SK-MEL-5 (cell line): ENCODE measurements at regions not wholly inside any gene's neighbourhood (a gene's known extent, or its start where the extent isn't known, plus 50 kb on each side); places are given as distances from the start of the nearest gene placed in this dataset.

Experiments
- DNase-seq: peaks from one replicate; pipeline ENCODE4 v3.0.0-alpha.2; 2016; ENCODE audit warnings: low read depth, low spot score
- in situ Hi-C: cut with HindIII; loops from 2 replicates; pipeline ENCODE4 v1.10.0; 2016; ENCODE audit warnings: low sequenced_read_pairs, high pct_unique_total_duplicates, low pct_unique_long_range_greater_than_20kb

- DNase-seq, result no peak
- in situ Hi-C loops, result no loop called here
Measured at GRCh38 chr14:71472356-71473340, 459.6 kb upstream of the RGS6 start.

- in situ Hi-C loops, result no loop called here
- DNase-seq, result no peak
Measured at GRCh38 chr14:71473843-71474242, 458.4 kb upstream of the RGS6 start.

- in situ Hi-C loops, result no loop called here
- no peak for DNase-seq
Measured at GRCh38 chr14:71474301-71475265, 457.6 kb upstream of the RGS6 start.

DNA sequence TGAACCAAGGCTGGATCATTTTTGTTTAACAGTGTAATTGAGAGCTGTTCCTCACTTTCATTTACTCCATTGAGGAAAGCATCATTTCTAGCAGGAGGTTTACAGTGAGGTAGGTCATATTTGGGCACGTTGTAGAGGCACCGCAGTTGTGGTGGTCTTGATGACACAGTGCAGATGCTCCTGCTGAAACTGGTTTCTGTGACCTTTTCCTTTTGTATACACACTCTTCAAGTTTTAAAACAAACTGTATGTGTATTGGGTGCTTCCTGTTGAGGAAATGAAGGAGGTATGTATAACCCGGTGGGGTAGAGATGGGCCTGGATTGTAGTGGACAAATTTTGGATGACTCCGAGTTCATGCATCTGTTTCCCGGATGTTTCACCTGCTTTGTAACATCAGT lies 456.3 kb upstream of the RGS6 start:
- in situ Hi-C loops, result no loop called here
- no peak for DNase-seq

GRCh38 chr14:71478542-71478941 lies 453.7 kb upstream of the RGS6 start:
- in situ Hi-C loops, result no loop called here
- DNase-seq, result no peak

- in situ Hi-C loops, result no loop called here
- DNase-seq, result no peak
Measured at GRCh38 chr14:71481021-71481654, 451.1 kb upstream of the RGS6 start.

DNA sequence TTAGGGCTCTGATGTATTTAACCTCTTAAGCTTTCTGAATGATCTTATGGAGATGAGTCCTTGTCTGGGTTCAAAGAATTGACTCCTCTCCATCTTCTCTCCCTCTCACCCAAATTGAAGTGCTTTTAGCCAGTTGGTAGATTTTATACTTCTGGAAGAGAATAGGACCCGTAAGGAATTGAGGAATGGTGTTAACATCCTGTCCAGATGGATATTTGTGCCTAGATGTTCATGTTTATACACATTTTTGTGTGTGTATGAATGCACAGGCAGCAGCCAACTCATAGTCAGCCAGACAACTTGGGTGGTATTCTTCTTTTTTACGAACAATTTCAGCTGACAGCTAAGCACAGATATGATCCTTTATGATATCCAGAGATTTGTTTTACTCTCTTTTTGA lies 449.6 kb upstream of the RGS6 start:
- no peak for DNase-seq
- in situ Hi-C loops, result no loop called here

DNA sequence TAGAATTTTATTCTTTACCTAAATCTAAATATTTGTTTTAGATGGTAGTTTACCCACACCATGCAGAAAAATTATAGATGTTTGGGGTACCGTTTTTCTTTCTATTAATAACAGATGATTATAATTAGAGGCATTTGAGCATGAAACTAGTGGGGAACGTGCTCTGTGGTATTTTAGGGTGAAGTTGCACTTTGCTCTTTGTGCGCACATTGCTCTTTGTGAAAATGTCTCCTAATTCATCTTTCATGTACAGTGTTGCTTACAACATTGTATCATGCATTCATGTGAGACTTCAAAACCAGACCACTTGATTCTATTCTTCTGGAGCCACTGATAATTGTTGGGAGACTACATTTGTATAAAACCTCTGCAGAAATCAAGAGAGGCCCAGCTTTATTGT lies 449.1 kb upstream of the RGS6 start:
- no peak for DNase-seq
- in situ Hi-C loops, result no loop called here

- in situ Hi-C loops, result no loop called here
- no peak for DNase-seq
Measured at GRCh38 chr14:71485833-71486232, 446.4 kb upstream of the RGS6 start.

DNA sequence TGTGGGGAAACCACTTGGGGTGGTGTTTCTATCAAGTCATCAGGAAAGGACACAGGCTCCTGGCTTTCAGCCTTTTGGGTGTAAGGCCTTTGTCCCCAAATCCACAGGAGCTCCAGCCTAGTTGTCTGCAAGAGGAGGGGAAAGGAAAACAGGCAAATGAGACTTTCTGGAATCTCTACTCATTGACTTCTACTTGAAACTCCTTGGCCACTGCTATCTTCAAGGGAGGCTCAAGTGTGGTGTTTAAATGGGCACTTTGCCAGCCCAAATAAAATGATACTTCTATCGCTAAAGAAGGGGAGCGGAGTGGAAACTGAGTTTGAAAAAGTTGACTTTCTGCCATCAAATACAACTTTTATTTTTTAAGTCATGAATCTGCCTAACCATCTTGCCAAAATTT lies 445.9 kb upstream of the RGS6 start:
- DNase-seq, result no peak
- in situ Hi-C loops, result no loop called here

- in situ Hi-C loops, result no loop called here
- no peak for DNase-seq
Measured at GRCh38 chr14:71487449-71487848, 444.8 kb upstream of the RGS6 start.

GRCh38 chr14:71487941-71488340 lies 444.3 kb upstream of the RGS6 start:
- in situ Hi-C loops, result no loop called here
- no peak for DNase-seq

- in situ Hi-C loops, result no loop called here
- DNase-seq, result peak; percentile 36
Measured at GRCh38 chr14:71488703-71489191, 443.5 kb upstream of the RGS6 start.

DNA sequence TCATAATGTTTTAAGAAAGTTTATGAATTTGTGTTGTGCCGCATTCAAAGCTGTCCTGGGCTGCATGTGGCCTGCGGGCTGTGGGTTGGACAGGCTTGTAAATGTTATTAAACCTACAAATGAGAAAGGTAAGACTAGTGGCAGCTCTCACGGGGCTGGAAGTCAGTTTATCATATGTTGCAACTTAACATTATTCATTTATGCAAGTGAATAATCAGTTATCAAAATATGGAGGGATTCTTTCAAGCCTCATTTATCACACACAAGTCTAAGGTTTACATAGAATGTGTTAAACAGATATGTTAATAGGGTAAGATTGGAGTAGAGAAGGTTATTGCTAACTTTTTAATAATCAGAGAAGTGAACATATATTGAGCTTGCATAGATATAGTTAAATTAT lies 442.5 kb upstream of the RGS6 start:
- in situ Hi-C loops, result no loop called here
- no peak for DNase-seq

DNA sequence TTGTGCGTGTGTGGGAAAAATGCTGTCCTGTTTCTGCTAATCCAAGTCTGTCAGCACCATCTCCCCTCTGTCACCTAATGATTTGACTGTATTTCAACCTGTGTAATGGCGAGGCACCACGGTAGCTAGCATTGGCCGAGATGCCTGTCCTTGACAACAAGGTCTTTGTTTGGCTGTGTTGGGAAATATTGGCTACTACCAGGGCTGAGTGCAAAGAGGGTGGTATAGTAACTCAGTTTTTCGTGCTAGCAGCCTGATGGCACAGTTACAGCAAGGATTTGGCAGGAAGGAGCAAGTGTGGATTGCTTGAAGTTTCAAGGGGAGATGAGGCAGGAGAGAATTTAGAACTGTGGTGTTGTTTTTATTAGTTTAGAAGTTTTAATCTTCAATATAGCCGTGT lies 440.3 kb upstream of the RGS6 start:
- in situ Hi-C loops, result no loop called here
- DNase-seq, result peak; percentile 66

GRCh38 chr14:71492346-71492745 lies 439.9 kb upstream of the RGS6 start:
- in situ Hi-C loops, result no loop called here

GRCh38 chr14:71497645-71498086 lies 434.6 kb upstream of the RGS6 start:
- in situ Hi-C loops, result no loop called here
- DNase-seq, result peak; percentile 6

More at GRCh38 chr14:71492346-71492745, 439.9 kb upstream of the RGS6 start:
- DNase-seq, result no peak

DNA sequence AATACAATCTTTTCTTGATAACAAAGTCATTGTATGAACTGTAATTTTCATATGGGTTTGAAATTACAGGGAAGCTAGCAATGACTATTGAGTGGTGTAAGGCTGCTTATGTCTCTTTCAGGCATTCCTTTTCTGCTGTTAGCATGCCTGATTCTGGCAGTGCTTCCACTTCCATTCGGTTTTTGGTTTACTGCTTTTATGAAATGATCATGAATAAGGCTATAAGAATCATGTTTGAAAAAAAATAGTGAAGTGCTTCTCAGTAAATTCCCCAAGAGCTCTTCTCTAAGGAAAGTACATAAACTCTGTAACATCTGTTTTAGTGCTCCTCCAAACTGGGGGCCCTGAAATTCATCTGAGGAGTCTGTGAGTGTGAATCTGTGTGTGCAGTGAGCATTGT lies 434.0 kb upstream of the RGS6 start:
- in situ Hi-C loops, result no loop called here
- no peak for DNase-seq
